ENCODE measurements at regions not wholly inside any gene's neighbourhood (a gene's known extent, or its start where the extent isn't known, plus 50 kb on each side); places are given as distances from the start of the nearest gene placed in this dataset.

DNA sequence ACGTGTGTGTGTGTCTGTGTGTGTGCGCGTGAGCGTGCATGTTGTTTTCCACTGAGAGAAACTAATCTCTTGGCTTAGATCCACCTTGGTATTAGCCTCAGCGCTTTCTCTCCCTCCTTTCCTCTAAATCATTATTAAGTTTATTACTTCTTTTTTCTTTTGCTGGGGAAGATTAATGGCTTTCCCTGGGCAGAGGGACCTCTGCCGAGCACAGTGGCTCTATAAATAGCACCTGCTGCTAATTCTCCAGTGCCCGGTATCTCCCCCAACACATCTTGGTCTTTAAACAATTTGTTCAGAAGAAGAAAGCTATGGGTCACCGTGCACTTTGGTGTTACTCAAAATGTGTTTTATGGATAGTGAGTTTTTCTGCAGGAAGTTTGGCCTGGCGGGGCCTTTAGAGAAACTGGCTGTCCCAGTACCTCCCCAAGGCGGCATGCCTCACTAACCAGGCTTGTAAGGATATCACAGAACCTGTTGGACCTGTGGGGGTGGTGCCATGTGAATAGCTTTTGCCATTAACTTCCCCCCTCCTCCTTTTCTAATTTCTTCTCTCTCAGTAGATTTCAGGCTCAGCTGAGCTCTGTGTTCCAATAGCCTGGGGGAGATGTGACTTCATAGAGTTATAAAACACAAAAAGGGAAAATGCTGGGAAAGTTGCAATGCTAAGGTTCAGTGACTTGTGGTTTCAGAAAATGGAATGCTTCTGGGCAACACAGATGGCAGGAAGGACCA lies 70.1 kb upstream of the RAB11FIP2 start:
- H3K9me3 Mint-ChIP-seq: peaks cover 0 to 3% (median 0%) of the 10 kb centered on the region in 8 donors
- H3K27me3 Mint-ChIP-seq: peaks cover 4% of the 10 kb centered on the region in 2 donors
- intact Hi-C loops (cut with micrococcal nuclease): no loop called here
- no peaks in the 10 kb centered on the region for H3K4me1 Mint-ChIP-seq
- Histone ChIP-seq H3K4me3 (ENCODE audit: low read length in 2 of 2) (no peak overlapping the region), H3K4me1 (ENCODE audit: insufficient read depth, low read length) (no peaks in the 10 kb centered on the region), H3K36me3 (ENCODE audit: insufficient read depth, low read length) (no peaks in the 10 kb centered on the region), H3K9me3 (ENCODE audit: control insufficient read depth in 1 of 2, low read length in 2 of 2) (no peaks in the 10 kb centered on the region), H3K27me3 (ENCODE audit: insufficient read depth, low read length) (no peaks in the 10 kb centered on the region), H3K27ac (ENCODE audit: low read depth, low read length) (no peak overlapping the region)
- DNase-seq: no peak
- no peak overlapping the region for H3K4me3 Mint-ChIP-seq
- H3K36me3 Mint-ChIP-seq: no peaks in the 10 kb centered on the region
- POLR2A ChIA-PET (ENCODE audit: partially characterized antibody): no interaction called here
- no peak overlapping the region for H3K27ac Mint-ChIP-seq
- CTCF ChIA-PET (ENCODE audit: partially characterized antibody): no interaction called here

DNA sequence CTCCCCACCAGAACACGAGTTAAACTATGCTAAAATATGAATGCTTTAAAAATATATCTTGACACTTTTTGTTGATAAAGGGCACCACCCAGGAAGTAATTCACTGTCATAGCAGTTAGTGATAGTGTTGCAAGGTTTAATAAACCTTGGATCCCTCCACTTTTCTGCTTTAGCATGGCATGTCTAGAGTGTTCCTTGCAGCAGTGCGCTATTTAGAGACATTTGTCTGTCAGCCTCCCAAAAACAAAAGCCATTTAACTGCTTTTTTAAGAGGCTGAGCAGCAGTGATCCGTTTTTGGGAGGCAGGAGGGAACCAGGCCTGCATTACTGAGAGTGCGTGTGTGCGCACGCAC lies 69.6 kb upstream of the RAB11FIP2 start:
- intact Hi-C loops (cut with micrococcal nuclease): no loop called here
- H3K4me1 ChIP-seq (ENCODE audit: insufficient read depth, low read length): no peaks in the 10 kb centered on the region
- Mint-ChIP-seq H3K27ac (no peak overlapping the region), H3K27me3 (peaks cover 4% of the 10 kb centered on the region in 2 donors), H3K4me1 (no peaks in the 10 kb centered on the region), H3K36me3 (no peaks in the 10 kb centered on the region), H3K4me3 (no peak overlapping the region), H3K9me3 (peaks cover 0 to 3% (median 0%) of the 10 kb centered on the region in 8 donors)
- no peak for DNase-seq
- H3K27me3 ChIP-seq (ENCODE audit: insufficient read depth, low read length): no peaks in the 10 kb centered on the region
- no peaks in the 10 kb centered on the region for H3K9me3 ChIP-seq (ENCODE audit: control insufficient read depth in 1 of 2, low read length in 2 of 2)
- ChIA-PET POLR2A (ENCODE audit: partially characterized antibody) (no interaction called here), CTCF (ENCODE audit: partially characterized antibody) (no interaction called here)
- no peak overlapping the region for H3K4me3 ChIP-seq (ENCODE audit: low read length in 2 of 2)
- H3K36me3 ChIP-seq (ENCODE audit: insufficient read depth, low read length): no peaks in the 10 kb centered on the region
- H3K27ac ChIP-seq (ENCODE audit: low read depth, low read length): no peak overlapping the region

DNA sequence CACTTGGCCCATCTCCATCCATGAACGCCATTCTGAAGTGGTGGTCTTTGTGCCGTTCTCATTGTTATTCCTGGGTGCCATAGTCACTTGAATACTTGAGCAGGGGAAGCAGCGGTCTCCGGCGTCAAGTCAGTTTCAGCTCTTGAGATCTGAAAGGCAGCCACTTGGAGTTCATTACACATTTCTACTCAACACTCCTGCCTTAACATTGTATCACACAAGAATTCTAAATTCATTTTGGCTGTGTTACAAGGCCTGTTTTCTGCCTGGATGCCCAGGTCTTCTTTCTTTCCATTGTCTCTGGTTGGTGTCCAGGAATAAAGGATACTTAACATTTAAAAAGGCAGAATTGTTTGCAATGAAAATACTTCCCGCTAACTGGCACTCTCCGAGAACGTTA lies 69.0 kb upstream of the RAB11FIP2 start:
- Histone ChIP-seq H3K4me3 (ENCODE audit: low read length in 2 of 2) (no peak overlapping the region), H3K4me1 (ENCODE audit: insufficient read depth, low read length) (no peaks in the 10 kb centered on the region), H3K27me3 (ENCODE audit: insufficient read depth, low read length) (no peaks in the 10 kb centered on the region), H3K27ac (ENCODE audit: low read depth, low read length) (no peak overlapping the region), H3K9me3 (ENCODE audit: control insufficient read depth in 1 of 2, low read length in 2 of 2) (no peaks in the 10 kb centered on the region), H3K36me3 (ENCODE audit: insufficient read depth, low read length) (no peaks in the 10 kb centered on the region)
- Mint-ChIP-seq H3K4me1 (no peaks in the 10 kb centered on the region), H3K4me3 (no peak overlapping the region), H3K9me3 (peaks cover 0 to 3% (median 0%) of the 10 kb centered on the region in 8 donors), H3K36me3 (no peaks in the 10 kb centered on the region), H3K27me3 (peaks cover 4% of the 10 kb centered on the region in 2 donors), H3K27ac (no peak overlapping the region)
- CTCF ChIA-PET (ENCODE audit: partially characterized antibody): no interaction called here
- no peak for DNase-seq
- intact Hi-C loops (cut with micrococcal nuclease): no loop called here
- POLR2A ChIA-PET (ENCODE audit: partially characterized antibody): no interaction called here

DNA sequence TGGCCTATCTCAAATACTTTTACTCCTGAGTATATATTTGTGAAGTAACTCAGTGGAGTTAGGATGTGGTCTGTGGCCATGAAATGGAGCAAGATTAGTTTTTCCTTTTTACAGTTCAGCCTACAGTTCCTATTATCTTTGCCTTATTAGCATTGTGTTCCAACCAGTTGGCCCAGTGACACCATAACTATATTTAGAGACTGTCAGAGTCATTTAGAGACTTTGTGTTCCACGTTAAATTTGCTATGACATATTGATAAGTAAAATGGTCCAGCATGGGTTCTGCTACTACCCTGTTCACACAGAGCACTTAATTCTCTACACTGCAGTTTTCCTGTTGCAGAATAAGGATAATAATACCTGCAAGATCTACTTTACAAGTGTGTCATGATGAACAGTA lies 68.3 kb upstream of the RAB11FIP2 start:
- Histone ChIP-seq H3K36me3 (ENCODE audit: insufficient read depth, low read length) (no peaks in the 10 kb centered on the region), H3K4me3 (ENCODE audit: low read length in 2 of 2) (no peak overlapping the region), H3K9me3 (ENCODE audit: control insufficient read depth in 1 of 2, low read length in 2 of 2) (no peaks in the 10 kb centered on the region), H3K27me3 (ENCODE audit: insufficient read depth, low read length) (no peaks in the 10 kb centered on the region), H3K4me1 (ENCODE audit: insufficient read depth, low read length) (no peaks in the 10 kb centered on the region), H3K27ac (ENCODE audit: low read depth, low read length) (no peak overlapping the region)
- H3K27ac Mint-ChIP-seq: no peak overlapping the region
- peaks cover 0 to 2% (median under 1%) of the 10 kb centered on the region in 4 donors for H3K4me1 Mint-ChIP-seq
- CTCF ChIA-PET (ENCODE audit: partially characterized antibody): no interaction called here
- intact Hi-C loops (cut with micrococcal nuclease): no loop called here
- no peak for DNase-seq
- H3K9me3 Mint-ChIP-seq: peaks cover 0 to 1% (median 0%) of the 10 kb centered on the region in 8 donors
- H3K4me3 Mint-ChIP-seq: no peak overlapping the region
- POLR2A ChIA-PET (ENCODE audit: partially characterized antibody): no interaction called here
- H3K36me3 Mint-ChIP-seq: no peaks in the 10 kb centered on the region
- H3K27me3 Mint-ChIP-seq: peaks cover 2 to 4% of the 10 kb centered on the region in 2 donors

DNA sequence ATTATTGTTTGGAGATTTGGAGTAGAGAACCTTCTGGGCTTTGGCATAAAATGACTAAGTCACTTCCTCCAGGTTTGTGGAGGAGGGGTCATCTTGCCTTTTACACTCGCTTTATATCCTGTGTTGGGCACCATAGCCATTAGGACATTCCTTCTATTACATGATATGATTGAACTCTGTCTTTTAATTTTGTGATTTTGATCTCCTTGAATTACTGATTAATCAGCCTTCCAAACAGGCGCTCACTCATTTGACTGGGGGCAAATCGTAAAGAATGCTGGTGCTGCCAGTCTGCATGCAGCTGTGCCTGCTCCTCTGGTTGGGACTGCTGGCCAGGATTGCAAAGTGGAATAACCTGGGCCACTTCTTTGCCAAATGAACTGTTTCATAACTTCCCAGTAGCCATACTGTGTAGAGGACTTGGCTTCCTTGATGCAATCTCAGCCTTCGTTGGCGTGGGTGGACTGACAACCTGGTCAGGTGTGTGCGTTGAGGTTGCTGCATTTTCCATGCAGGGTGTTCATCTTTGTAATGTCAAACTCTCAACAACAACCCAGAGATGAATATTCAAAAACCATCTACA lies 65.9 kb upstream of the RAB11FIP2 start:
- no peak overlapping the region for H3K27ac Mint-ChIP-seq
- H3K9me3 ChIP-seq (ENCODE audit: control insufficient read depth in 1 of 2, low read length in 2 of 2): no peaks in the 10 kb centered on the region
- ChIA-PET CTCF (ENCODE audit: partially characterized antibody) (no interaction called here), POLR2A (ENCODE audit: partially characterized antibody) (no interaction called here)
- peaks cover 0 to 2% (median under 1%) of the 10 kb centered on the region in 4 donors for H3K4me1 Mint-ChIP-seq
- H3K36me3 Mint-ChIP-seq: no peaks in the 10 kb centered on the region
- intact Hi-C loops (cut with micrococcal nuclease): no loop called here
- no peaks in the 10 kb centered on the region for H3K27me3 ChIP-seq (ENCODE audit: insufficient read depth, low read length)
- H3K9me3 Mint-ChIP-seq: no peaks in the 10 kb centered on the region
- no peaks in the 10 kb centered on the region for H3K36me3 ChIP-seq (ENCODE audit: insufficient read depth, low read length)
- H3K4me3 ChIP-seq (ENCODE audit: low read length in 2 of 2): no peak overlapping the region
- H3K27me3 Mint-ChIP-seq: peaks cover 2 to 5% of the 10 kb centered on the region in 2 donors
- no peak overlapping the region for H3K27ac ChIP-seq (ENCODE audit: low read depth, low read length)
- DNase-seq: no peak
- H3K4me1 ChIP-seq (ENCODE audit: insufficient read depth, low read length): no peaks in the 10 kb centered on the region
- H3K4me3 Mint-ChIP-seq: no peak overlapping the region

DNA sequence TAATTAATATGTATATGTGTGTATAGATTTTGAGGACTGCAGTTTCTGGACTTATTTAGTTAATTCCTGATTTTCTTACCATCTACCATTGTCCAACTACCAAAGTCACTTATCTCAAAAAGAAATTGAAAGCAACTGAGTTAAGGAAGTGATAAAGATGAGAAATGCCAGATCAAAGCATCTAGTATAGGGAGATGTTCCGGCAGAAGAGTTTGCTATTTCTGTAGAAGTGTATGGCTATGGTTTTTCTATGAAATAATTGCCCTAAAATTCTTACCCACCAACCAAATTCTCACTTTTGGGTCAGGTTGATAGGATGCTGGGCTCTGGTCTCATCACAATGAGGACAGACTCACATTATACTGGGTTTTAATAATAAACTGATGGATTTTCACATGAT lies 64.0 kb upstream of the RAB11FIP2 start:
- Histone ChIP-seq H3K4me3 (ENCODE audit: low read length in 2 of 2) (no peak overlapping the region), H3K4me1 (ENCODE audit: insufficient read depth, low read length) (no peaks in the 10 kb centered on the region), H3K27ac (ENCODE audit: low read depth, low read length) (no peak overlapping the region), H3K9me3 (ENCODE audit: control insufficient read depth in 1 of 2, low read length in 2 of 2) (no peaks in the 10 kb centered on the region), H3K36me3 (ENCODE audit: insufficient read depth, low read length) (no peaks in the 10 kb centered on the region), H3K27me3 (ENCODE audit: insufficient read depth, low read length) (no peaks in the 10 kb centered on the region)
- CTCF ChIA-PET (ENCODE audit: partially characterized antibody): no interaction called here
- POLR2A ChIA-PET (ENCODE audit: partially characterized antibody): no interaction called here
- Mint-ChIP-seq H3K4me3 (no peak overlapping the region), H3K36me3 (no peaks in the 10 kb centered on the region), H3K4me1 (peaks cover 0 to 8% (median 2%) of the 10 kb centered on the region in 4 donors), H3K27me3 (peaks cover 1 to 2% of the 10 kb centered on the region in 2 donors), H3K9me3 (no peaks in the 10 kb centered on the region), H3K27ac (no peak overlapping the region)
- intact Hi-C loops (cut with micrococcal nuclease): no loop called here
- DNase-seq: no peak

DNA sequence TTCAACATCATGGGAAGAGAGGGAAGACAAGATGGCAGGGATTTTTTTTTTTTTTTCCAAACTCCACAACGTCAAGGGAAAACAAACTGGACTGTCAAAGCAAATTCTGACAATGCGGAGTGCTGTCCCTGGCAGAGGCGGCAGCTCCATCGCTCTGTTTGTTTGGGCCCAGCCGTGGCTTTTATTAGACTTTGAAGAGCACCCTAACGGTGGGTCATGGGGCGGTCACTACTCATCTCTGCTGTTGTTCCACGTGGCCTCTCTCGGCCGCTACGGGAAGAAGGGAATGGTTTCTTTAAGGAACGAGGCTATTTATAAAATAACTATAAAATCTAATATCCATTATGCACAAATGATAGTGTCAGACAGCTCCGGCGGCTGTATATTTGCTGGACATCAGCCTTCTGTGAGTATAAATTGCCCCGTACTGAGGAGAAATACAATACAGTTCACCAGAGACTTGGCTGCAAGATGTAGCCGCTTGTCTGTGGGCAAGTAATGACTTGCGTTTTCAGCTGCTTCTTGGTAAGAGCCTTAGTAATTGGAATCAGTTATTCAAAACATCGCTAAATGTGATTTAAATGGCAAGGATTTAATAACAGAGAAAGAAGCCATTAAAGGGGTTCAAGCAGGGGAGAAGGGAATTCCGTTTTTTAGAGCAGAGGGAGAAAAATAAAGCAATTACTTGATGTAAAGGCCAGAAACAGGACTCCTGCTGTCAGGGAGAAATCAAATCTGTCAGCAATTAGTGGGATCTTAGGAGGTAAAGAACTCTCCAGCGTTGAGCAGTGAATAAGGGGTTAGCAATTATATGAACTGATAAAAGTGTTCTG lies 61.7 kb upstream of the RAB11FIP2 start:
- H3K9me3 Mint-ChIP-seq: no peaks in the 10 kb centered on the region
- intact Hi-C loops (cut with micrococcal nuclease): no loop called here
- peaks cover 0 to 8% (median 2%) of the 10 kb centered on the region in 4 donors for H3K4me1 Mint-ChIP-seq
- POLR2A ChIA-PET (ENCODE audit: partially characterized antibody): no interaction called here
- H3K27ac Mint-ChIP-seq: no peak overlapping the region
- Histone ChIP-seq H3K4me1 (ENCODE audit: insufficient read depth, low read length) (no peaks in the 10 kb centered on the region), H3K27ac (ENCODE audit: low read depth, low read length) (no peak overlapping the region), H3K27me3 (ENCODE audit: insufficient read depth, low read length) (no peaks in the 10 kb centered on the region), H3K9me3 (ENCODE audit: control insufficient read depth in 1 of 2, low read length in 2 of 2) (no peaks in the 10 kb centered on the region), H3K36me3 (ENCODE audit: insufficient read depth, low read length) (no peaks in the 10 kb centered on the region), H3K4me3 (ENCODE audit: low read length in 2 of 2) (no peak overlapping the region)
- H3K36me3 Mint-ChIP-seq: no peaks in the 10 kb centered on the region
- no peak overlapping the region for H3K4me3 Mint-ChIP-seq
- CTCF ChIA-PET (ENCODE audit: partially characterized antibody): no interaction called here
- H3K27me3 Mint-ChIP-seq: peaks cover 2 to 6% of the 10 kb centered on the region in 2 donors
- DNase-seq: no peak
